Body of pancreas (tissue), 4 donors: ENCODE measurements at regions not wholly inside any gene's neighbourhood (a gene's known extent, or its start where the extent isn't known, plus 50 kb on each side); places are given as distances from the start of the nearest gene placed in this dataset.

Experiments
- ATAC-seq: fragments of 150-250 bp; one replicate; pipeline ENCODE4 v1.9.1; 2016
- DNase-seq, 4 donors: peaks; one replicate each; pipeline ENCODE4 v3.0.0-alpha.2; 2019
- H3K27ac ChIP-seq, 4 donors: fragments of 200-600 bp; sonication (generic); 1 replicate in 3 of 4; 2 replicates in 1 of 4; pipeline versions ENCODE4 v1.5.1 to v1.6.1; 2016 to 2019; ENCODE audit warnings: mild to moderate bottlenecking in 1 of 4, mixed read lengths in 1 of 4, moderate library complexity in 1 of 4
- H3K27me3 ChIP-seq, 2 donors: fragments of 200-600 bp; sonication (generic); one replicate each; pipeline ENCODE4 v1.6.0; 2016; ENCODE audit warnings: mild to moderate bottlenecking in 1 of 2
- H3K36me3 ChIP-seq, 2 donors: fragments of 200-600 bp; sonication (generic); replicated peaks in 1 of 2; 2 replicates each; pipeline ENCODE4 v1.5.1; 2016; ENCODE audit warnings: low read depth in 2 of 2; ENCODE audit not compliant: insufficient read depth in 1 of 2
- H3K4me1 ChIP-seq: fragments of 200-600 bp; sonication (generic); one replicate; pipeline ENCODE4 v1.6.0; 2016
- H3K4me3 ChIP-seq, 2 donors: fragments of 200-600 bp; sonication (generic); 1 replicate in 1 of 2; 2 replicates in 1 of 2; pipeline ENCODE4 v1.5.1; 2016 to 2019
- H3K9me3 ChIP-seq, 3 donors: fragments of 200-600 bp; sonication (generic); 1 replicate in 2 of 3; 2 replicates in 1 of 3; pipeline ENCODE4 v1.5.1; 2016
- POLR2A ChIP-seq, 3 donors: fragments of 450-650 bp; IDR thresholded peaks; one replicate each; pipeline ENCODE4 v1.6.1; 2016; ENCODE audit warnings: antibody characterized with exemption in 3 of 3, mild to moderate bottlenecking in 2 of 3
- WGBS, 2 donors: methylation state at CpG; one replicate each; pipeline ENCODE4 v1.1.5; 2017; 5-methylcytosine and 5-hydroxymethylcytosine counted together
- intact Hi-C: fragments of 100-400 bp; cut with DNase I; formaldehyde crosslinking; loops from one replicate; pipeline ENCODE4 v1.15.1; 2023
- TF ChIP-seq, protein P1 (sequence below), 7 experiments: fragments of 450-650 bp in 4 of 7; fragments of 200-600 bp in 3 of 7; sonication (generic) in 3 of 7; IDR thresholded peaks; one replicate each; pipeline ENCODE4 v1.5.1; 2016 to 2019; ENCODE audit warnings: antibody characterized with exemption in 7 of 7

DNA sequence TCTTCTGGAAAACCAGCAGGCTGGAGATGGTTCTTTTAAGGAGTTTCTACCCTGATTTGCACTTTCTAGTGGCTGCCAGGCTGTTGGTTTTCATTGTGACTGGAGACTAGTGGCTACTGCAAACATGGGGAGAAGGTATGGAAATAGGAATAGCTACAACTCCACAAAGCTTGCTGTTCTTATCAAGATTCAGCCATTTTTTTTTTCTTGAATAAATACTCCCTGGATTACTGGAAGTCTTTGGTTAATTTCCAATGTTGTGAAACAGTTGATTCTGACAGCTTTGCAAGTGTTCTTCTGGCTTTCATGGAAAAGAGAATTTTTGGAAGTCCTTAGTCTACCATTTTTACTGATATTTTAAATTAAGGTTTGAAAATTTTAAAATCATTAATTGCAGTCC, 277.7 kb downstream of the HS3ST3A1 start:
- peaks cover 16% of the 10 kb centered on the region for H3K4me1 ChIP-seq
- peak overlapping the region in 1 of 4 donors; percentile 49 for H3K27ac ChIP-seq
- intact Hi-C loops, result no loop called here
- H3K36me3 ChIP-seq, result no peaks in the 10 kb centered on the region
- peak; percentile 81 for ATAC-seq
- TF ChIP-seq, protein P1, sequence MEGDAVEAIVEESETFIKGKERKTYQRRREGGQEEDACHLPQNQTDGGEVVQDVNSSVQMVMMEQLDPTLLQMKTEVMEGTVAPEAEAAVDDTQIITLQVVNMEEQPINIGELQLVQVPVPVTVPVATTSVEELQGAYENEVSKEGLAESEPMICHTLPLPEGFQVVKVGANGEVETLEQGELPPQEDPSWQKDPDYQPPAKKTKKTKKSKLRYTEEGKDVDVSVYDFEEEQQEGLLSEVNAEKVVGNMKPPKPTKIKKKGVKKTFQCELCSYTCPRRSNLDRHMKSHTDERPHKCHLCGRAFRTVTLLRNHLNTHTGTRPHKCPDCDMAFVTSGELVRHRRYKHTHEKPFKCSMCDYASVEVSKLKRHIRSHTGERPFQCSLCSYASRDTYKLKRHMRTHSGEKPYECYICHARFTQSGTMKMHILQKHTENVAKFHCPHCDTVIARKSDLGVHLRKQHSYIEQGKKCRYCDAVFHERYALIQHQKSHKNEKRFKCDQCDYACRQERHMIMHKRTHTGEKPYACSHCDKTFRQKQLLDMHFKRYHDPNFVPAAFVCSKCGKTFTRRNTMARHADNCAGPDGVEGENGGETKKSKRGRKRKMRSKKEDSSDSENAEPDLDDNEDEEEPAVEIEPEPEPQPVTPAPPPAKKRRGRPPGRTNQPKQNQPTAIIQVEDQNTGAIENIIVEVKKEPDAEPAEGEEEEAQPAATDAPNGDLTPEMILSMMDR (IDR thresholded peaks at IDR 0.05), result no peak
- TF ChIP-seq POLR2A (IDR thresholded peaks at IDR 0.05), result no peak
- no peaks in the 10 kb centered on the region for H3K9me3 ChIP-seq
- H3K4me3 ChIP-seq, result no peak overlapping the region
- no peaks in the 10 kb centered on the region for H3K27me3 ChIP-seq
- DNase-seq, result no peak

DNA sequence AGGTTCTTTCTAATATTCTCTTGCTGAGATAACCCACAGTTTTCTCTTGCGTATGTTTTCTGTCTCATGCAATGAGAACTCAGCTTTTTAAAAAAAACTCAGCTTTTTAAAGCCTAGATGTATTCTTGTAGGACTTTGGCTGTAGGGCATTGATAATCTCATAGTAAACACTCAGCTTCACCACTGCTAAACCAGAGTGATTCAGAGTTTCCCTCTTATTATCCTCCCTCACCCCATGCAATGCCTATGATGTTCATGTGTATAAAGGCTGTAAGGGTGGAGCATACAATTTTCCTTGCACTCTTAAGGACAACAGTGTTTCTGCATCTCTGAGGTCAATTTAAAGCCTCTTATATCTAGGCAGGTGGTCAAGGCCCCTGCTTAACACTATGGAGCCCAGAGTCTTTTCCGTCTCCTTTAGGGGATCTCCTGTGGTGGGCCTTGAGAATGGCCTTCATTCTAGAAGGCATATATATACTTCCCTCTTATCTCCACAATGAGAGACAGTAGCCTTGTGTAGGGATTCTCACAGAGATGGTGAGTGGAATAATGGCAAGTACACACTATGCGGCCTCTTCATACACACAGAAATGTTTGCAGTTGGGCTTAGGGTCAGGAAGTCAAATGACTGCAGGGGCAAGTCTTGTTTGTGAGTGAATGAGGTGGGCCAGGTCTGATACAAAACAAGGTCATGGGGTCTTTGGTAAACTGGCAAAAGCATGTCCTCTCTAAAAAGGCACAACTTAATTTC, 279.6 kb downstream of the HS3ST3A1 start:
- Histone ChIP-seq H3K4me1 (peaks cover 16% of the 10 kb centered on the region), H3K36me3 (no peaks in the 10 kb centered on the region), H3K9me3 (no peaks in the 10 kb centered on the region), H3K4me3 (no peak overlapping the region), H3K27me3 (no peaks in the 10 kb centered on the region), H3K27ac (no peak overlapping the region)
- no peak for DNase-seq
- intact Hi-C loops, result no loop called here
- TF ChIP-seq, protein P1 (IDR thresholded peaks at IDR 0.05), result no peak
- TF ChIP-seq POLR2A (IDR thresholded peaks at IDR 0.05), result no peak
- 90 to 91% methylated on average over 3 of the region's 3 CpGs for WGBS, 2 donors
- no peak for ATAC-seq

DNA sequence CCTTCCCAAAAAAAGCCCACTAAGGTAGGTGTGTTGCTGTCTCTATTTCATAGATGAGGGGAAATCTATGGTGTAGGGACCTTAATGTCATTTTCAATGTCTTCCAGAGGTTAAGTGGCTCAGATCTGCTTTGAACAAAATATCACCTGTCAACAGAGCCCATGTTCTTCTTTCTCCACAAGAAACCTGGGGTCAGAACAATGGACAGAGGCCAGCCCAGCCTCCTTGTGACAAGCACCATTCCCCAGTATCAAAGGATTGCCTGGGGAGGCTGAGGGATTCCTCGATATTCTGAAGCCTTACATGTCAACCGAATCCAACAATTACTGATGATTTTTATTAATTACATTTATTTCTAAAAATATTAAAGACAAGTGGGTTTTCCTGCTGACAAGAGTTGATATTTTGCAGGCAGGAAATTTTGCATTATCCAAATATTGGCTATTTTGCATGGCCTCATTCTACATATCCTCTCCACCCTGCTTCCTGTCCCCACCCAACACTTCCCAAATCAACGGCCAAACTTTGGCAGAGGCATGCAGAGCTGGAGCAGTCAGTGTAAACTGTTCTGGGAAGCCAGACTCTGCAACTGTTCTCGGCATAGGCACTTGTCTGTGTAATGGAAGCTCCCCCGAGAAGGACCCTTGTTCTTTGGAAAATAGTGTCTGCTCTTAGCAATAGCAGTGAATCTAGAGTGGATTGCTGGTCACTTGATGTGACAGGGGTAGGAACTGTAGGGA, 281.5 kb downstream of the HS3ST3A1 start:
- no peak overlapping the region for H3K27ac ChIP-seq
- ATAC-seq (no peak), DNase-seq (no peak)
- 67 to 73% methylated on average over 5 of the region's 5 CpGs for WGBS, 2 donors
- no peak overlapping the region for H3K4me3 ChIP-seq
- no peaks in the 10 kb centered on the region for H3K27me3 ChIP-seq
- TF ChIP-seq, protein P1 (IDR thresholded peaks at IDR 0.05), result no peak
- no peak for TF ChIP-seq POLR2A (IDR thresholded peaks at IDR 0.05)
- H3K9me3 ChIP-seq, result no peaks in the 10 kb centered on the region
- peaks cover 16% of the 10 kb centered on the region for H3K4me1 ChIP-seq
- intact Hi-C loops, result no loop called here
- no peaks in the 10 kb centered on the region for H3K36me3 ChIP-seq

DNA sequence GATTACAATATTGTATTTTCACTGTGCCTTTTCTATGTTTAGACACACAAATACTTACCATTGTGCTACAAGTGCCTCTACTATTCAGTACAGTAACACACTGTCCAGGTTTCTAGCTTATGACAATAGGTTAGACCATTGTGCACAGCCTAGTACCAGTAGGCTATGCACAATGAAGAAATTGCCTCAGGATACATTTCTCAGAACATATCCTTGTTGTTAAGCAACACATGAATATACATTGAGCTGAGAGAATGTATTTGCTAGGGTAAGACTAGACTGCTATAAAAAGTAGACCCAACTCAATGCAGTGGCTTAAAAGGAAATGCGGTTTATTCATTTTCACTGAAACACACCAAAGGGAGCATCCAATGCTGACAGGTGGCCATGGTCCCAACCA, 285.1 kb downstream of the HS3ST3A1 start:
- no peaks in the 10 kb centered on the region for H3K36me3 ChIP-seq
- DNase-seq (no peak), ATAC-seq (no peak)
- intact Hi-C loops, result no loop called here
- WGBS, 2 donors, result 95 to 100% methylated on average over 1 of the region's 1 CpG
- no peaks in the 10 kb centered on the region for H3K4me1 ChIP-seq
- TF ChIP-seq POLR2A (IDR thresholded peaks at IDR 0.05), result no peak
- TF ChIP-seq, protein P1 (IDR thresholded peaks at IDR 0.05), result no peak
- H3K27ac ChIP-seq, result no peak overlapping the region
- no peak overlapping the region for H3K4me3 ChIP-seq
- no peaks in the 10 kb centered on the region for H3K9me3 ChIP-seq
- H3K27me3 ChIP-seq, result no peaks in the 10 kb centered on the region
